Mammary epithelial cell (primary cell): ENCODE measurements at regions not wholly inside any gene's neighbourhood (a gene's known extent, or its start where the extent isn't known, plus 50 kb on each side); places are given as distances from the start of the nearest gene placed in this dataset.
"Not testable (repeated sequence)": the region's sequence is repeated elsewhere in the genome, so short reads cannot be mapped to it uniquely, and the experiment has no call there.

Source experiments
- EZH2 ChIP-seq: IDR thresholded peaks from 2 replicates; pipeline ENCODE4 v1.6.1; 2012; ENCODE audit warnings: low read length, inconsistent platforms, borderline replicate concordance
- TF ChIP-seq, protein P1 (sequence below), 2 donors: IDR thresholded peaks in 1 of 2; conservative IDR thresholded peaks in 1 of 2; 2 replicates each; pipeline ENCODE4 v1.5.1; 2011 to 2012; ENCODE audit warnings: inconsistent platforms in 2 of 2, low read length in 2 of 2, mild to moderate bottlenecking in 2 of 2, control low read depth in 1 of 2, low read depth in 1 of 2; ENCODE audit not compliant: insufficient read depth in 1 of 2; ENCODE audit errors: extremely low read depth in 1 of 2

DNA sequence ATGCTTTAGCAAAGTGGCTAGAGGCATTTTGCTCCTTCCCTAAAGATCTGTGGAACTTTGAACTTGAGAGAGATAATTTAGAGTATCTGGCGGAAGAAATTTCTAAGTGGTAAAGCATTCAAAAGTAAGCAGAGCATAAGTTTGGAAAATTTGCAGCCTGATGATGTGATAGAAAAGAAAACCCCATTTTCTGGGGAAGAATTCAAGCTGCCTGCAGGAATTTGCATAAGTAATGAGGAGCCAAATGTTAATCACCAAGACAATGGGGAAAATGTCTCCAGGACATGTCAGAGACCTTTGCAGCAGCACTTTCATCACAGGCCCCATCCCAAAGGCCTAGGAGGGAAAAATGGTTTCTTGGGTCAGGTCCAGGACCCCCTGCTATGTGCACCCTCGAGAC is 519.5 kb downstream of the IRS1 start:
- TF ChIP-seq, protein P1, sequence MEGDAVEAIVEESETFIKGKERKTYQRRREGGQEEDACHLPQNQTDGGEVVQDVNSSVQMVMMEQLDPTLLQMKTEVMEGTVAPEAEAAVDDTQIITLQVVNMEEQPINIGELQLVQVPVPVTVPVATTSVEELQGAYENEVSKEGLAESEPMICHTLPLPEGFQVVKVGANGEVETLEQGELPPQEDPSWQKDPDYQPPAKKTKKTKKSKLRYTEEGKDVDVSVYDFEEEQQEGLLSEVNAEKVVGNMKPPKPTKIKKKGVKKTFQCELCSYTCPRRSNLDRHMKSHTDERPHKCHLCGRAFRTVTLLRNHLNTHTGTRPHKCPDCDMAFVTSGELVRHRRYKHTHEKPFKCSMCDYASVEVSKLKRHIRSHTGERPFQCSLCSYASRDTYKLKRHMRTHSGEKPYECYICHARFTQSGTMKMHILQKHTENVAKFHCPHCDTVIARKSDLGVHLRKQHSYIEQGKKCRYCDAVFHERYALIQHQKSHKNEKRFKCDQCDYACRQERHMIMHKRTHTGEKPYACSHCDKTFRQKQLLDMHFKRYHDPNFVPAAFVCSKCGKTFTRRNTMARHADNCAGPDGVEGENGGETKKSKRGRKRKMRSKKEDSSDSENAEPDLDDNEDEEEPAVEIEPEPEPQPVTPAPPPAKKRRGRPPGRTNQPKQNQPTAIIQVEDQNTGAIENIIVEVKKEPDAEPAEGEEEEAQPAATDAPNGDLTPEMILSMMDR (conservative IDR thresholded peaks at IDR 0.05 in 1 of 2, IDR thresholded peaks at IDR 0.05 in 1 of 2; ENCODE audit: extremely low read depth in 1 of 2, insufficient read depth in 1 of 2, low read depth in 1 of 2, low read length in 2 of 2) = not testable (repeated sequence)
- not testable (repeated sequence) for TF ChIP-seq EZH2
